ENCODE measurements at regions not wholly inside any gene's neighbourhood (a gene's known extent, or its start where the extent isn't known, plus 50 kb on each side); places are given as distances from the start of the nearest gene placed in this dataset.

- TF ChIP-seq CTCF (IDR thresholded peaks at IDR 0.05), result no peak
- no peak for TF ChIP-seq POLR2A (IDR thresholded peaks at IDR 0.05)
- Histone ChIP-seq H3K27me3 (no peaks in the 10 kb centered on the region), H3K9me3 (no peaks in the 10 kb centered on the region), H3K4me1 (no peaks in the 10 kb centered on the region), H3K4me3 (replicated peaks in 1 of 3) (no peak overlapping the region), H3K36me3 (no peaks in the 10 kb centered on the region), H3K27ac (no peak overlapping the region)
- intact Hi-C loops (cut with DNase I), result no loop called here
- WGBS, 2 donors, result 93 to 95% methylated on average over 1 of the region's 1 CpG
- DNase-seq, result no peak
Observed at GRCh38 chr12:97946701-97947100, 484.1 kb downstream of the RMST start.

GRCh38 chr12:97948591-97948990 is 486.0 kb downstream of the RMST start:
- Histone ChIP-seq H3K4me1 (no peaks in the 10 kb centered on the region), H3K4me3 (replicated peaks in 1 of 3) (no peak overlapping the region), H3K9me3 (no peaks in the 10 kb centered on the region), H3K27ac (no peak overlapping the region), H3K27me3 (no peaks in the 10 kb centered on the region), H3K36me3 (no peaks in the 10 kb centered on the region)
- TF ChIP-seq CTCF (IDR thresholded peaks at IDR 0.05) (no peak), POLR2A (IDR thresholded peaks at IDR 0.05) (no peak)
- no peak for DNase-seq
- WGBS, 2 donors, result 77 to 85% methylated on average over 2 of the region's 2 CpGs
- intact Hi-C loops (cut with DNase I), result no loop called here

- no peak for DNase-seq
- no peaks in the 10 kb centered on the region for H3K27me3 ChIP-seq
- no peak overlapping the region for H3K27ac ChIP-seq
- intact Hi-C loops (cut with DNase I), result no loop called here
- no peaks in the 10 kb centered on the region for H3K4me1 ChIP-seq
- no peaks in the 10 kb centered on the region for H3K9me3 ChIP-seq
- H3K4me3 ChIP-seq (replicated peaks in 1 of 3), result no peak overlapping the region
- no peaks in the 10 kb centered on the region for H3K36me3 ChIP-seq
- TF ChIP-seq POLR2A (IDR thresholded peaks at IDR 0.05) (no peak), CTCF (IDR thresholded peaks at IDR 0.05) (no peak)
Observed at GRCh38 chr12:97951239-97951638, 488.6 kb downstream of the RMST start.

- no peaks in the 10 kb centered on the region for H3K4me1 ChIP-seq
- H3K27ac ChIP-seq, result no peak overlapping the region
- H3K9me3 ChIP-seq, result no peaks in the 10 kb centered on the region
- no peaks in the 10 kb centered on the region for H3K36me3 ChIP-seq
- intact Hi-C loops (cut with DNase I), result no loop called here
- no peak for DNase-seq
- TF ChIP-seq CTCF (IDR thresholded peaks at IDR 0.05) (no peak), POLR2A (IDR thresholded peaks at IDR 0.05) (no peak)
- no peak overlapping the region for H3K4me3 ChIP-seq (replicated peaks in 1 of 3)
- H3K27me3 ChIP-seq, result no peaks in the 10 kb centered on the region
Observed at GRCh38 chr12:97951717-97952116, 489.1 kb downstream of the RMST start.

GRCh38 chr12:97957109-97957508 is 494.5 kb downstream of the RMST start:
- TF ChIP-seq CTCF (IDR thresholded peaks at IDR 0.05) (no peak), POLR2A (IDR thresholded peaks at IDR 0.05) (no peak)
- H3K4me1 ChIP-seq, result no peaks in the 10 kb centered on the region

More at GRCh38 chr12:97957109-97957508, 494.5 kb downstream of the RMST start:
- H3K36me3 ChIP-seq, result no peaks in the 10 kb centered on the region
- H3K27ac ChIP-seq, result no peak overlapping the region
- intact Hi-C loops (cut with DNase I), result no loop called here
- 85 to 94% methylated on average over 1 of the region's 1 CpG for WGBS, 2 donors
- no peaks in the 10 kb centered on the region for H3K9me3 ChIP-seq
- no peak overlapping the region for H3K4me3 ChIP-seq (replicated peaks in 1 of 3)
- no peak for DNase-seq
- H3K27me3 ChIP-seq, result no peaks in the 10 kb centered on the region

All from thyroid gland (tissue), 4 donors.